ENCODE measurements at regions not wholly inside any gene's neighbourhood (a gene's known extent, or its start where the extent isn't known, plus 50 kb on each side); places are given as distances from the start of the nearest gene placed in this dataset.

GRCh38 chr7:98496618-98497017, 95.7 kb upstream of the BAIAP2L1 start:
- WGBS, 3 donors: 50 to 67% (median 56%) methylated on average over 2 of the region's 2 CpGs
- Histone ChIP-seq H3K9me3 (peaks cover 4% of the 10 kb centered on the region), H3K36me3 (ENCODE audit: insufficient read depth in 1 of 2, low read depth in 1 of 2) (no peaks in the 10 kb centered on the region), H3K27me3 (ENCODE audit: insufficient read depth in 3 of 3, low read length in 2 of 3) (peaks cover 0 to 3% (median 0%) of the 10 kb centered on the region in 3 donors), H3K4me3 (no peak overlapping the region), H3K4me1 (no peaks in the 10 kb centered on the region), H3K27ac (no peak overlapping the region)
- TF ChIP-seq, protein P1, sequence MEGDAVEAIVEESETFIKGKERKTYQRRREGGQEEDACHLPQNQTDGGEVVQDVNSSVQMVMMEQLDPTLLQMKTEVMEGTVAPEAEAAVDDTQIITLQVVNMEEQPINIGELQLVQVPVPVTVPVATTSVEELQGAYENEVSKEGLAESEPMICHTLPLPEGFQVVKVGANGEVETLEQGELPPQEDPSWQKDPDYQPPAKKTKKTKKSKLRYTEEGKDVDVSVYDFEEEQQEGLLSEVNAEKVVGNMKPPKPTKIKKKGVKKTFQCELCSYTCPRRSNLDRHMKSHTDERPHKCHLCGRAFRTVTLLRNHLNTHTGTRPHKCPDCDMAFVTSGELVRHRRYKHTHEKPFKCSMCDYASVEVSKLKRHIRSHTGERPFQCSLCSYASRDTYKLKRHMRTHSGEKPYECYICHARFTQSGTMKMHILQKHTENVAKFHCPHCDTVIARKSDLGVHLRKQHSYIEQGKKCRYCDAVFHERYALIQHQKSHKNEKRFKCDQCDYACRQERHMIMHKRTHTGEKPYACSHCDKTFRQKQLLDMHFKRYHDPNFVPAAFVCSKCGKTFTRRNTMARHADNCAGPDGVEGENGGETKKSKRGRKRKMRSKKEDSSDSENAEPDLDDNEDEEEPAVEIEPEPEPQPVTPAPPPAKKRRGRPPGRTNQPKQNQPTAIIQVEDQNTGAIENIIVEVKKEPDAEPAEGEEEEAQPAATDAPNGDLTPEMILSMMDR (IDR thresholded peaks at IDR 0.05): no peak
- DNase-seq: no peak
- ATAC-seq: no peak
- intact Hi-C loops (cut with DNase I): no loop called here

DNA sequence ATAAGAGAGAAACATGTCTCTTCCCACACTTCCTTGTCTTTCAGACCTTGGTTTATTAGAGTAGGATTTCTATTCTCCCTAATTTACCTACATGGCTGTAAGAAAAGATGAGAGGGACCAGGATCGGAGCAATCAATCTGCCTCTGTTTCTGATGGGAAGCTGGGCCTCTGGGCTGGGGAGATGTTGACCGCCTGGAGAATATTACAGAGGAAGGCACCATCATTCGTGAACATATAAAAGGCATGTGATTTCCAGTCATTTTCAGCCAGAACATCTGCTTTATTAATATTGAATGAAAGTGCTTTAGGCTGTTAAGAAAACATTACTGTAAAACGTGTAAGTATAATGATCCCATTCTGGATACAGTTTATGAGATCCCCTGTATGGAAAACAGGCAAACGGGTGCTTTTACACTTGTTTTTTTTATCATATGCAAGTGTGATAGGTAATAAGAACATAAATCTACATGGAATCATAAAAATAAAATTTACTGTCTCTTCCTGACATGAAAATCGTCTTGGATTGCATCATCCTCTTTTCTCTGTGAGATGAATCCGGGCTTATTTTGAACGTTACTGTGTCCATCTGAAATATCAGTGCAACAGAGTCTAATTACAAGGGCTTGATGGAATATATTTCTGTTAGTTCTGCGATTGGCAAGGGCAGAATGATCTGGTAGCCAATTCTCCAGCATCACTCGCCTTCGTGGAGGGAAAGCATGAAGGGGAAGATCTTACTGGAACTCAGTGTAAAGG, 94.5 kb upstream of the BAIAP2L1 start:
- TF ChIP-seq, protein P1 (IDR thresholded peaks at IDR 0.05): no peak
- H3K27ac ChIP-seq: no peak overlapping the region

DNA sequence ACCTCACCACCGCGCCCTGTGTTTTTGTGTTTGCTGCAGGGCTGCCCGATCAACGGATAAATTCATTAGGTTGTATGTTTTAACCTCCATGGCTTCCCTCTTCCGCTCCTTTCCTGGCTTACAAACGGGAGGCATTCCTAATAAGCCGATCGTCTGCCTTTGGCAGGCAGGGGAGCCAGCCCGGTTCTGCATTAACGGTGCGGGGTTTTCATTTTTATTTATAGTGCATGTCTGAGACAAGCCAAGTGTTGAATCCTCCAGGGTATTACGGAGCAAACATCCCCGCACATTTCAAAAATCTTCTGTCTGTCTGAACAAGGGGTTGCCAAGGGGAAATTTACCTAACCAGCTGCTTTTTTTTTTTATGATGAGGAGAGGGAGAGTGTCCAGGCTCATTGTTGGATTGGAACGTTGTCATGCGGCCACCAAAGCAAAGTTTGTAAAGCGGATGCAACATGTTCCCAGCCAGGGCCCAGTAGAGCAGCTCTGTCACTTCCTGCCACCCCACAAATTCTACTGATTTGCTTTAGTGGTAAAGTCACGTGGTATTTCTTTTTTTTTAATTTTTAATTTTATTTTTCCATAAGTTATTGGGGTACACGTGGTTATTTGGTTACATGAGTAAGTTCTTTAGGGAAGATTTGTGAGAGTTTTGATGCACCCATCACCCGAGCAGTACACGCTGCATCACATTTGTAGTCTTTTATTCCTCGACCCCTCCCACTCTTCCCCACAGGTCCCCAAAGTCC, 92.3 kb upstream of the BAIAP2L1 start:
- no peaks in the 10 kb centered on the region for H3K4me1 ChIP-seq
- 36 to 49% (median 44%) methylated on average over 21 of the region's 21 CpGs for WGBS, 3 donors
- TF ChIP-seq, protein P1 (IDR thresholded peaks at IDR 0.05): no peak
- DNase-seq (no peak), ATAC-seq (no peak)
- intact Hi-C loops (cut with DNase I): no loop called here
- peaks cover 4% of the 10 kb centered on the region for H3K9me3 ChIP-seq
- no peak overlapping the region for H3K4me3 ChIP-seq
- no peak overlapping the region for H3K27ac ChIP-seq
- H3K27me3 ChIP-seq (ENCODE audit: insufficient read depth in 3 of 3, low read length in 2 of 3): no peaks in the 10 kb centered on the region
- no peaks in the 10 kb centered on the region for H3K36me3 ChIP-seq (ENCODE audit: insufficient read depth in 1 of 2, low read depth in 1 of 2)

More for the DNA sequence above, 94.5 kb upstream of the BAIAP2L1 start:
- ATAC-seq: no peak
- Histone ChIP-seq H3K4me3 (no peak overlapping the region), H3K27me3 (ENCODE audit: insufficient read depth in 3 of 3, low read length in 2 of 3) (peaks cover 0 to 3% (median 0%) of the 10 kb centered on the region in 3 donors), H3K4me1 (no peaks in the 10 kb centered on the region), H3K9me3 (peaks cover 4% of the 10 kb centered on the region), H3K36me3 (ENCODE audit: insufficient read depth in 1 of 2, low read depth in 1 of 2) (no peaks in the 10 kb centered on the region)
- DNase-seq: no peak
- intact Hi-C loops (cut with DNase I): no loop called here
- WGBS, 3 donors: 73 to 77% (median 74%) methylated on average over 11 of the region's 11 CpGs

GRCh38 chr7:98488167-98488566, 87.3 kb upstream of the BAIAP2L1 start:
- DNase-seq (no peak), ATAC-seq (no peak)
- intact Hi-C loops (cut with DNase I): no loop called here
- Histone ChIP-seq H3K27me3 (ENCODE audit: insufficient read depth in 3 of 3, low read length in 2 of 3) (no peaks in the 10 kb centered on the region), H3K4me3 (no peak overlapping the region), H3K4me1 (no peaks in the 10 kb centered on the region), H3K36me3 (ENCODE audit: insufficient read depth in 1 of 2, low read depth in 1 of 2) (no peaks in the 10 kb centered on the region), H3K9me3 (no peaks in the 10 kb centered on the region), H3K27ac (no peak overlapping the region)
- 61 to 68% (median 66%) methylated on average over 7 of the region's 7 CpGs for WGBS, 3 donors
- TF ChIP-seq, protein P1 (IDR thresholded peaks at IDR 0.05): no peak

Measured in psoas muscle (tissue), 7 donors.